ENCODE measurements at regions not wholly inside any gene's neighbourhood (a gene's known extent, or its start where the extent isn't known, plus 50 kb on each side); places are given as distances from the start of the nearest gene placed in this dataset.
"Not testable (repeated sequence)": the region's sequence is repeated elsewhere in the genome, so short reads cannot be mapped to it uniquely, and the experiment has no call there.

DNA sequence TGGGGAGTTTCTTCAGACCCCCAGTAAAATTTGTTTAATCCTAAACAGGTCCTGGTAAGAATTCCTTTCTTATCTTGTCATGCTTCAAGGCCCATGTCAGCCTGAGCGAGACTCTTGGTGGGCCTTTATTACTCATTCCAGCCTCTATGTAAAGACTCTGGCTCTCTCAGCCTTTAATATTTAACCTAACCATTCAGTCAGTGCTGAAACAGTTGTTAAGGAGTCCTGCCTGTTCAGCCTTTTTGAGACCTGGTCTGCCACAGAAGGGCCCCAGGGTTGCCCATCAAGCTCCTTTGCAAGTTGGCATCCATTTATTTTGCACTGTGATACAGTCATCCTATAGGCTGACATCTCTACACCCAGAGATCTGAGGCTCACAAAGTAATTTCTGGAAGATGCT, 107.7 kb upstream of the VANGL1 start:
- no peak for DNase-seq (ENCODE audit: low read depth in 2 of 2)

DNA sequence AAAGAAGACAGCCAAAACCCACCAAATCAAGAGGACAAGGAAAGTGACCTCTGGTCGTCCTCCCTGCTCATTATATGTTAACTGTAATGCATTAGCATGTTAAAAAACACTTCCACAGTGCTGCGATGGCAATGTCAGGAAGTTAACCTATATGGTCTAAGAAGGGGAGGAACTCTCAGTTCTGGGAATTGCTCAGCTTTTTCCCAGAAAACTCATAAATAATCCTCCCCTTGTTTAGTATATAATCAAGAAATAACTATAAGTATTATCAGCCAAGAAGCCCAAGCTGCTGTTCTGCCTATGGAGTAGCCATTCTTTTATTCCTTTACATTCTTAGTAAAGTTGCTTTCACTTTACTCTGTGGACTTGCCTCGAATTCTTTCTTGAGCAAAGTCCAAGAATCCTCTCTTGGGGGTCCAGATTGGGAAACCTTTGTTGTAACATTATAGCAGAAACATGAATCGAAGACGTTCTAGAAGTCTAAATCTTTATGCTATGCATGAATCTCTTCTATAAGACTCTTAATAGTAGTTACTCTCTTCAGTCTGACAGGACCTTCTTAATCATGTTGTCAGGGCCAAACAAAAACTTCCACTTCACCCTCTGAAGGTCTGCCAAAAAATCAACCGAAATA, 110.0 kb upstream of the VANGL1 start:
- no peak for DNase-seq (ENCODE audit: low read depth in 2 of 2)

DNA sequence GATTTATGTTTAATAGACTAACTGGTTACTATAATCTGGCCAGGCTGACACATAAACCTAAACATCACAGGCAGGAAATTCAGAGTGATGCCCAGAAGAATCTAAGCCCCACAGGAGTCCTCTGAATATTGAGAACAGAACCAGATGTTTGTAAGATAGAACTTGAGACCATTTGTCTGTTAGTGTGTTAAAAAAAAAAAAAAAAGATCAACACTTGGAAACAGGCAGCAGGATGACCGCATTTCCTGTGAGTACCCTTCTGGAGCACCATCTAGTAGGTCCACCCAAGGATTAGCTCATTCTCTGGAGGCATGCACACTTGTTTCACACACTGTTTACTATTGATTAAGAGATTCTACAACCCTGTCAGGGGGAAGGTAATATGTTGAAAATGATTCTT, 111.4 kb upstream of the VANGL1 start:
- DNase-seq (ENCODE audit: low read depth in 2 of 2): peak in 1 of 2 donors; percentile 65

DNA sequence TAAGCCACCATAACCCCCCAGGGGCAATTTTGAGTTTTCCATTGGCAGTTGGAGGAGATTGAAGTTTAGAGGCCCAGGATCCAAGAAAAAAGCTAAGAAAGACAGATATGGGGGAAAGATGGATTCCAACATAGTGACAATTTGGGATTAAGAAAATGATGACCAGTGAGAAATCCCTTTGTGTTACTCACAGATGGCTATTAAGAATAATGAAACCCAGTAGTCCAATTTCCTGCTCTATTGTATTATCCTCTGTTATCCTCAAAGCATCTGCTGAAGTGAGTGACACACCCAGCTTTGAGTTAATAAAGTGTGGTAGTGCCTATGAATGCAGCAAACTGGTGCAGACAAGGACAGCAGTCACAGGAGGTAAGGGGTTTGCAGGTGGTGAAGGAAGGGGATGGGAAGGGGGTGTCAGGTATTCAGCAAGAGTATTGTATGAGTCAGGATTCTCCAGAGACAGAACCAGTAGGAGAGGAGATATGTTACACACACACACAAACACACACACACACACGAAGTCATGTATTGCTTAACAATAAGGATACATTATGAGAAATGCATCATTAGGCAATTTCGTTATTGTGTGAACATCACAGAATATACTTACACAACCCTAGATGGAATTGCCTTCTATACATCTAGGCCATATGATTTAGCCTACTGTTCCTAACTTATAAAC, 112.4 kb upstream of the VANGL1 start:
- DNase-seq (ENCODE audit: low read depth in 2 of 2): no peak

DNA sequence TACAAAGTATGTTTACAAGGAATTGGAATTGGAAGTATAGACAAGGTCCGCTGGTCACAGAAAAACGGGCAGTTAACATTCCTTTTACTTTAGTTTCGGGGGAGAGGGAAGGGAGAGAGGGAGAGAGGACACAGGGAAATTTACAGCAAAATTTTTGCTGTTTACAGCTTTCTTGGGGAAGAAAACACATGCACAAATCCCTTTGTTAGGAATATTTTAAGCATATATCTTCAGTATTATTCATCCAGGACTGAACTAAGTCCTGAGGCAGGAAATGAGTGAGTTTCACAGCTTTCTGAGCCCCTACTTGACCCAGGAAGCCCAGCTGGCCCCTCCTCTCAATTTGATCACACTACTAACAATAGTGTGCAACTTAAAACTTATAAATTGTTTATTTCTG, 113.4 kb upstream of the VANGL1 start:
- peak in 1 of 2 donors; percentile 23 for DNase-seq (ENCODE audit: low read depth in 2 of 2)

DNA sequence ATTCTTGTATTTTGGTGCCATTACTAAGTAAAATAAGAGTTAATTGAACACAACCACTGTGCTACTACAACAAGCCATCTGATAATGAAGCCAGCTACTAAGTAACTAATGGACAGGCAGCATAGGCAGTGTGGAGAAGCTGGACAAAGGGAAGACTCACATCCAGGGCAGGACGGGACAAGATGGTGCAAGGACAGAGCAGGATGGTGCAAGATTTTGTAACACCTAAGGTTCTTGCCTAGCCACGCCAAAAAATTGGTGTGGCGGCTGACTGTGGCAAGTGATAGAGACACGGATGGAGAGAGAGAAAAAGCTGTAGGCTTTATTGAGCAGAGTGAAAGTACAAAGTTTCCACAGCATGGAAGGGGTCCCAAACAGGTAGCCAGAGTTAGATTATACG, 114.0 kb upstream of the VANGL1 start:
- DNase-seq (ENCODE audit: low read depth in 2 of 2): no peak

DNA sequence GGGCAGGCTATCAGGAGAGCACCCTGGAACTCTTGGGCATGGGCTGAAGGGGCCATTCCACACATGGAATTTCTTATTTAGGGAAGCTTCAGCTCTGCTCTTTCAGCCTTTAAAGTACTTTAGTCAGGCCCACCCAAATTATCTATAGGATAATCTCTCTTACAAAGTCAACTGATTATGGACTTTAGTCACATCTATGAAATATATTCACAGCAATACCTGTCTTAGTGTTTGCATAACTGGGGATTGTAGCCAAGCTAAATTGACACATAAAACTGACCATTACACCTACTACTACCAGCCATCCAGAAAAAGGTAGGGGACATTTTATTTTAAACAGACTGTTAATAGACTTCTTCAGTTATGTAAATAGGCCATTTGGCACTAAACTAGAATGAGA, 114.9 kb upstream of the VANGL1 start:
- DNase-seq (ENCODE audit: low read depth in 2 of 2): no peak

DNA sequence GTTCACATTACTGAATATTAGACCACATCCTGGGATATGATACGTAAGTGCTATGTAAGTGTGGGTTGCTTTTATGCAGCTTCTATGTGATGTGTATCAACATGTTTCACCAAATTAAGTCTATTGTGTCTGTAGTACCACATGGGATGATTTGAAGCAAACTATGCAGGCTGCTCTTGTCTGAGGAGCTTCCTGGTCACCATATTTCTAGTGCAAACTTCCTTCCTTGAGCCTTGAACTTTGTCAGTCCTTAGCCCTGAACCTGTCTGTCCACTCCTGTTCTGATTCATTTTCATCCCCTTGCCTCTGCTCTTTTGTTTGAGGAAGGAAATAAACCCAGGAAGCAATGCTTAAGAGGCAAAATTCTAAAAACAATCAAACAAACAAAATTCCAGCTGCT, 117.5 kb upstream of the VANGL1 start:
- DNase-seq (ENCODE audit: low read depth in 2 of 2): no peak

DNA sequence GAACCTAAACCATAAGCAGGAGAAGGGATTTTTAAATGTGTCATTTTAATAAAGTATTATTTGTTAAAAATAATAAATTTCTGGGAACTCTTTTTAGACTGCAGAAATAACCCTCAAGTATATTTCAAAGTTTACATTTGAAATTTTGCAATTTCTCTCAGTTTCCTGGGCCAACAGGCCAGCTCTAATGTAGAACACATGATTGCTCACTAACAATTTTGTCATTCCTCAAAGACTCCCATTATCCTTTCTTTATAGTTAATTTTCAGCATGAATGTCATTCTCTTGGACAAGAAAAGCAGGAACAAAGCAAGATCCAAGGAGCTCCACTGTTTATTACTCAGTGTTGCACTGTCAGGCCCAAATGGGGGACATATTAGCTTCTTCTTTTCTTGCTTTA, 119.4 kb upstream of the VANGL1 start:
- DNase-seq (ENCODE audit: low read depth in 2 of 2): no peak

DNA sequence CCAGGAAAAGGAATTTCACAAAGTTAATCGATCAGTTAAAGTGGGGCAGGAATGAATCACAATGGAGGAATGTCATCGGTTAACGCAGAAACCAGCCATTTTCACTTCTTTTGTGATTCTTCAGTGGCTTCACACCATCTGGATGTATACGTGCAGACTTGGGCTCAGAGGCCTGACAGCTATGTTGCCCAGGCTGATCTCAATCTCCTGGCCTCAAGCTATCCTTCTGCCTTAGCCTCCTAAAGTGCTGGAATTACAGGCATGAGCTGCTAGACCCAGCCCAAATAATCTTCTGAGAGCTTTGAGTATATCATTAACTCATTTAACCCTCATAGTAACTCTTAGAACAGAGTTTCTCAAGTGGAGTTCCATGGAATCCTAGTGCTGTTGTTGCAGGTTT, 126.5 kb upstream of the VANGL1 start:
- no peak for DNase-seq (ENCODE audit: low read depth in 2 of 2)

DNA sequence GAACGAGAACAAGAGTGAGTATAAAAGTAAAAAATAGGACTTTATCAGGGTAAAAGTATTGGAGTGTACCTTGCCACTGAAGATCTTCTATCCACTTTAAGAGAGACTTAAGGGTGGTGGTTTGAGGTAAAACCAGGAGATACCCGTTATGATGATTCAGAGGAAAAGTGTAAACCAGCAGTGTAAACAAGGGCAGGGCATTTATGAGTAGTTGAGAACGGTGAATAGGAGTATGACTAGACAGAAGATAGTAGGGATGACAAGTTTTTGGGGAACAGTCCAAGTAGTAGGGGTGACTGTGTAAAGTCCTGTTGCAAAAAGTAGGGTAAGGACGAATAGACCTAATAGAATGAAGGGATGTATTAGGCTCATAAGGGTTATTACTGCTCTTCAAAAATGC, 131.5 kb upstream of the VANGL1 start:
- not testable (repeated sequence) for DNase-seq (ENCODE audit: low read depth in 2 of 2)

DNA sequence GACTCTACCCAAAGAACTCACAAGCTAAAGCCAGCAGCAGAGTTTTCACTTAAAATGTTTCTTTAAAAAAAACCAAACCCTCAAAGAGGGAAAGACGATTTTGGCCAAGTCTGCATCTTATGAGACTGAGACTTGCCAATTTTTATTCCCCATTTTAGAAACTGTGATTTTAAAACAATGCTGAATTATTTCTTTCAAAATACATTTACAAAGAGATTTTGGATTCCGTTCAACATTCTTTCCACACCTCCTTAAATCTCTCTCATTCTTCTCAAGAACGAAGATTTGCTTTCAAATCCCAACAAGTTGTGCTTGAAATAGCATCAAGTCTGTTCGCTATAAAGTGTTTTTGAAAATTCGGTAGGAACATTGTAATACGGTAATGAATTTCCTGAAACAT, 133.9 kb upstream of the VANGL1 start:
- no peak for DNase-seq (ENCODE audit: low read depth in 2 of 2)

DNA sequence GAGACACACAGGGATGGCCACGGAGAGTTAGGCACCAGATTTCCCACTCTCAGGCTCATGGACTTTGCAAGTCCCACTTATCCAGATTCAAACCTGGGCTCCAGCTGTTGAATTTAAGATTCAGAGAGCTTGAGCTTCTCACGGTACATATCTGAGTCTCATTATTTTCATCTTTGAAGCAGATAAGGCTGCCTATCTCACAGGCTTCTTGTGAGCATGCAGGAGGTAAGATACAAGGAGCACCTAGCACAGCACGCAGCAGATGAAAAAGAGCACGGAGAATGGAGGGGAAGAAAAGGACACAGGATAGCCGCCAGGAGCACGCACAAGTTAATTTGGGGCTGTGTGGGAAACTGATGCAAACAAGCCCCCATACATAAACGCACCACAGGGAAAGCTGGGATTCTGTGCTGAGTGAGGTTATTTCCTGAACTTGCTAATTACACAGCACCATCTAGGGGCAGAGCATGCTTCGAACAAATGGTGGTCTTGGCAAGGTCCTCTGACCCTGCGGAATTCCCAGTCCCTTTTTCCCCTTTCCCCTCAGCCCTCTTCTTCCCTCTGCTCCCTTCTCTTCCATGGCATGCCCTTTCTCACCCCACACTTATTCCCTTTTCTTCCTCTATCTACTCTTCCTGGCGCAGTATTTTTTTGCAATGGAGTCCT, 134.7 kb upstream of the VANGL1 start:
- DNase-seq (ENCODE audit: low read depth in 2 of 2): peak; percentile 45 to 46

DNA sequence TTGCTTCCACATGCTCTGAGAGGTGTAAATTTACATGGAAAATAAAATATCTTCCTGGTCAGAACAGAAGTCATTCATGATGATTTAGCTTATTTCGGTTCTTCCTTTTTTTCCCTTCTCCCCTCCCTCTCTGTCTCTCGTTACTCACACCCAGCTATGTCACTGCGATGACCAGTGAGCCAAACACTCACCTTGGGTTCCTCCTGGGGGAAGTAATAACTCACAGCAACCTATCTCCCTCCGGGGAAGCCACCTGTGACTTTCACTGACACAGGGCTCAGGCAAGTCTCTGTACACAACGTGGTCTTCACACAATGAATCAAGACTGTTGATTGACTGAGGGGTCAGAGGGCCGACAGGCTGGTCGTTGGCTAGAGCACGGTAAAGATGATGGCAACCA, 135.3 kb upstream of the VANGL1 start:
- DNase-seq (ENCODE audit: low read depth in 2 of 2): no peak

DNA sequence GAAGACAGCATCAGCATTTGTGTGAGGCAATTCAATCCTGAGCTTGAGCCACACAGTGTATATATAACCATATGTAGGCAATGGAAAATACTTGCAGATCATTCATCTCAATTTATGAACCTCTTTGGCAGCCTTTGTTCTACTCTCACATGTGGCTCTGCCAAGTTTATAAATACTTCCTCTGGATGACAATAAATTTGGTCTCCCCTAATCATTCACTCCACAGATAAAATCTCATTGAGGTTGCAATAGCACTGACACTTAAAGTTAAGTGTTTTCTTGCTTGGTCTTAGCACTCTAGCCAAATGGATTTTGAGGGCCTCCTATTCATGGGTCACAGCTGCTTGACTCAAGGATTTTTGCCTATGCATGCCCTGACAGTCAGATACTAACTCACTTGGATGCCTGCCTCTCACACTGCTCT, 136.6 kb upstream of the VANGL1 start:
- DNase-seq (ENCODE audit: low read depth in 2 of 2): no peak

DNA sequence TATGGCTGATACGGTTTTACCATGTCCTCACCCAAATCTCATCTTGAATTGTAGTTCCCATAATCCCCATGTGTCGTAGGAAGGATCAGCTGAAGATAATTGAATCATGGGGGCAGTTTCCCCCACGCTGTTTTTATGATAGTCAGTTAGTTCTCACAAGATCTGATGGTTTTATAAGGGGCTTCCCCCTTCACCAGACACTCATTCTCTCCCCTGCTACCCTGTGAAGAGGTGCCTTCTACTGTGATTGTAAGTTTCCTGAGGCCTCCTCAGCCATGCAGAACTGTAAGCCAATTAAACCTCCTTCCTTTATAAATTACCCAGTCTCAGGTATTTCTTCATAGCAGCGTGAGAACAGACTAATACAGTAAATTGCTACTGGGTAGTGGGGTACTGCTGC, 139.6 kb upstream of the VANGL1 start:
- not testable (repeated sequence) for DNase-seq (ENCODE audit: low read depth in 2 of 2)

DNA sequence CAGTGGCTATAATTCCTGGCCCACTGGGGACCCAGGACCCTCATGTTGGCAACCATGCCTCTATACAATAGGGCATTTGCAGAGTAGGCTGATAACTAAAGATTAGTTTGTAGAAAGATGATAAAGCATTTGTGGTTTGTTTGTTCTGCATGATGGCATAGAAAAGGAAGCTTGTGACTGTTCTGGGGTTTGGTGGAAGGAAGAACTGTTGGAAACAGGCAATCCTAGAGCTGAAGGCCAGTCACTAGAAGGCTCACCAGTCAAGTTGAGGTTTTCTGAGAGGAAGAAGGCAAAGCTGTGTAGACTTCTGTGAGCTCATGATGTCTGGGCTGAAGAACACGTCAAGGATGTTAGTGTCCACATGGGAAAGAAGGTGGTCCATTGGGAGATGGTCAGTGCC, 140.3 kb upstream of the VANGL1 start:
- no peak for DNase-seq (ENCODE audit: low read depth in 2 of 2)

DNA sequence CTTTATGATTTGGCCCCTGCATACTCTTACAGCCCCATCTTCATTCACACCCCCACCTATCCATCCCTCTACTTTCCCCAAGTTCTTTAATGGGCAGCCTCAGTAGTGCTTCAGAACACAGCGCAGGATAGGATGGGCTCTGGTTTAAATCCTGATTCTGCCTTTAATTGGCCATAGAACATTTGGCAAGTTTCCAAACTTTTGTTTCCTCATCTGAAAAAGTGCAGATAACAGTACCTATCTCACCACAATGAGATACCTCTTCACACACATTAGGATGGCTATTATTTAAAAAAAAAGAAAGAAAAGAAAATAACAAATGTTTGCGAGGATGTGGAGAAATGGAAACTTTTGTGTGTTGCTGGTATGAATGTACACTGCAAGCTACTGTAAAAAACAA, 142.5 kb upstream of the VANGL1 start:
- no peak for DNase-seq (ENCODE audit: low read depth in 2 of 2)

DNA sequence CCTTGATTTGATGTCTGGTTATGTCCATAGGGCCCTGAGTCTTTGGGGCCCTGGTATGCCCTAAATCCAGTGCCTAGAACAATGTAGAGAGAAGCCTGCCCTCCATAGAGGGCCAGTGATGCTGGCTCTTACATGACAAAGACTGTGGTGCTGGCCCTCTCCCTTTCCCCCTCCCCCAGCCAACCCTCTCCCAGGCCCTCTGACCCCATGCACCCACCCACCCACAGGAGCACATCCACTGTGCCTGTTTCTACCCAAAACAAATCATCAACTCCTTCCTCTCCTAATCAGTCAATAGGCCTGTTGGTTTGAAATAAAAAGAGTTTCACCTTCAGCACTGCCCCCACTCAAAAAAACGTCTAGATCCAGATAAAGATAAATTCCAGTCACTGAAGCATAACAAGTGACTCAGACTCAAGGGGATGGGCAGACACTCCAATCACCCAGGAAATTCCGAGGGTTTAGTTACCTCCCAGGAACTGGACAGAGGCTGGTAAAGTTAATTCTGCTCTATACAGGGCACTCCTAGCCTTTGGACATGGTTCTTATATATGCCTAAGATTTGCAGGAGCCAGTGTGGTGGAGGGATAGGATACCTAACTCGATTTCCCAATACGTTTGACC, 144.8 kb upstream of the VANGL1 start:
- no peak for DNase-seq (ENCODE audit: low read depth in 2 of 2)

DNA sequence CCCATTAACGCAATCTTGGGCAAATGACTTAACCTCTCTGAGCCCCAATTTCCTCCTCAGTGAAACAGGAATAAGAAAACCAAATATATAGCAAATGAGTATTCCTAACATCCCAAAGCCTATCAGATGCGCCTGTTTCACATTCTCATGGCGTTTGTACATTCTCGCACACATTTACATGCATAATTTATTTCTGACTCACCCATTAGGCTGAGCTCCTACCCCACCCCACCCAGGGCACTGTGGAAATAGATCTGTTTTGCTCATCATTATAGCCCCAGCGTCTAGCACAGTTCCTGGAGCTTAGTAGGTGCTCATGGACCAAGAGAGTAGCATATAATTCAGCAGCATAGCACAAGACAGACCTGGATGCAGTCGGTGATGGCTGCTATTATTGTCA, 146.1 kb upstream of the VANGL1 start:
- DNase-seq (ENCODE audit: low read depth in 2 of 2): no peak

DNA sequence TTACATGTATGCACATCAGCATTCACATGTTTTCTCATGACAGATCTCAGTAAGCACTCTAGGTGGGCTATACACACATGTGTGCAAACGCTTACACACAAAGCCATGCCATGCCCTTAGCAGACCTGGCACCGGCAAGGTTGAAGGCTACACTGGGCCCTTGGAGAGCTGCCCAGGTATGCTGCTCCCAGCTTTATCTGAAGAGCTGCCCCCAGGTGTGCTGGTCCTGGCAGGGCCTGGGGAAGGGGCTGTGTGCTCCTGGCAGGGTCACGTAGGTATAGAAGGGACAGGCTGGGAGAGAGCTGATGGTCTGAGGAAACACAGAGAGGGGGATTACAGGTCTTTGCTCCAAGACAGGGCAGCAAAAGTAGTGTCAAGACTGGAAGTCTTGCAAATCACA, 146.7 kb upstream of the VANGL1 start:
- no peak for DNase-seq (ENCODE audit: low read depth in 2 of 2)

DNA sequence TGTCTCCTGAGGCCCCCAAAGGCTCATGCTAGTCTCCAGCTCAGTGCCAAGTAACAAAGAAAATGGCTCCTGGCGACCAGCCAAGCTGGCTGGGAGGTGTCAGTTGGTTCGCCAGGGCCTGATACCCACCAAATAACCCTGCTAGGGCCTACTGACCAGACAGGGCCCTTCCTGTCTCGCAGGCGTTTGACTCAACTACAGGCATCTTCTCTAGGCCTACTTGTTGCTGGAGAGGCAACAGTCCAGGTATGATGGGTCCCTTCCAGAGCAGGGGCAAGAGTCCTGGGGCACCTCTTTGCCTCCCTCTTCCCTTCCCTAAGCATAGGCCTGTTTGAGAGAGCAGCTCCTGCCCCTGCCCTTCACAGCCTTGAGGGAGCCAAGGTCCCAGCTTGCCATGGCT, 147.9 kb upstream of the VANGL1 start:
- DNase-seq (ENCODE audit: low read depth in 2 of 2): no peak

DNA sequence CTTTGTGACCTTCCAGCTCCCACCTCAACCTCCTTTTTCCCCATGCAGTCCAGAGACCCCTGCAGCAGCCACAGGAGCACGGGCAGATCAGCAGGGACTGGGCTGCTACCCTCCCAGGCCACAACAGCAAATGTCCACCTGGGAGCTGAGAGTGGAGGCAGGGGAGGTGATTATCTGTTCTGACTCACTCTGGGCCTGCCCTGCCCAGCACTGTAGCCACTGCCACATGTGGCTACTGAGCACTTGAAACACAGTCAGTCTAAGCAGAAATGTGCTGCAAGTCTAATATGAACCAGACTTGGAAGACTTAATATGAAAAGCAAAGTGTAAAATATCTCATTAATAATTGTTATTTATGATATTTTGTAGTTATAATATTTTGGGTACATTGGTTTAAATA, 148.9 kb upstream of the VANGL1 start:
- DNase-seq (ENCODE audit: low read depth in 2 of 2): no peak

Data from dermis microvascular lymphatic vessel endothelial cell (primary cell).